ENCODE measurements at regions not wholly inside any gene's neighbourhood (a gene's known extent, or its start where the extent isn't known, plus 50 kb on each side); places are given as distances from the start of the nearest gene placed in this dataset.

DNA sequence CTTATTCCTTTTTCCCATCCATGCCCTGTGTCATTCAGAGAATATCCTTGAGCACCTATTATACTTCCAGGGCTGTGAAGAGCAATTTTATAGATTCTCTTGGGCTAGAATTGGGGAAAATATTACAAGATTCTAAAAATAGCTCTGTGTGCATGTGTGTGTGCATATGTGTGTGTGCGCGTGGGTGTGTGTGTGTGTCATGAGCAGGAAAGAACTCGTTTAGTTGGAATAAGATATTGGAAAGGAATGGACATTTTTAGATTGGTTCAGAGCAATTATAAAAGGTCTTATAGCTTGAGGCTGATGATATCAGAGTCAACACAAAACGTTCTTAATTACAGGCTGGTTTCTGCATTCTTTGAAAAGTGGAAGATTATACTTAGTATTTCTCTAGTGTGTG lies 212.1 kb upstream of the COPS8 start:
- no peak overlapping the region for H3K4me3 ChIP-seq (replicated peaks; ENCODE audit: low read depth, low read length)
- DNase-seq (ENCODE audit: low read depth), result no peak
- TF ChIP-seq, protein P1, sequence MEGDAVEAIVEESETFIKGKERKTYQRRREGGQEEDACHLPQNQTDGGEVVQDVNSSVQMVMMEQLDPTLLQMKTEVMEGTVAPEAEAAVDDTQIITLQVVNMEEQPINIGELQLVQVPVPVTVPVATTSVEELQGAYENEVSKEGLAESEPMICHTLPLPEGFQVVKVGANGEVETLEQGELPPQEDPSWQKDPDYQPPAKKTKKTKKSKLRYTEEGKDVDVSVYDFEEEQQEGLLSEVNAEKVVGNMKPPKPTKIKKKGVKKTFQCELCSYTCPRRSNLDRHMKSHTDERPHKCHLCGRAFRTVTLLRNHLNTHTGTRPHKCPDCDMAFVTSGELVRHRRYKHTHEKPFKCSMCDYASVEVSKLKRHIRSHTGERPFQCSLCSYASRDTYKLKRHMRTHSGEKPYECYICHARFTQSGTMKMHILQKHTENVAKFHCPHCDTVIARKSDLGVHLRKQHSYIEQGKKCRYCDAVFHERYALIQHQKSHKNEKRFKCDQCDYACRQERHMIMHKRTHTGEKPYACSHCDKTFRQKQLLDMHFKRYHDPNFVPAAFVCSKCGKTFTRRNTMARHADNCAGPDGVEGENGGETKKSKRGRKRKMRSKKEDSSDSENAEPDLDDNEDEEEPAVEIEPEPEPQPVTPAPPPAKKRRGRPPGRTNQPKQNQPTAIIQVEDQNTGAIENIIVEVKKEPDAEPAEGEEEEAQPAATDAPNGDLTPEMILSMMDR (IDR thresholded peaks at IDR 0.05; ENCODE audit: low read length, missing control alignments), result no peak

DNA sequence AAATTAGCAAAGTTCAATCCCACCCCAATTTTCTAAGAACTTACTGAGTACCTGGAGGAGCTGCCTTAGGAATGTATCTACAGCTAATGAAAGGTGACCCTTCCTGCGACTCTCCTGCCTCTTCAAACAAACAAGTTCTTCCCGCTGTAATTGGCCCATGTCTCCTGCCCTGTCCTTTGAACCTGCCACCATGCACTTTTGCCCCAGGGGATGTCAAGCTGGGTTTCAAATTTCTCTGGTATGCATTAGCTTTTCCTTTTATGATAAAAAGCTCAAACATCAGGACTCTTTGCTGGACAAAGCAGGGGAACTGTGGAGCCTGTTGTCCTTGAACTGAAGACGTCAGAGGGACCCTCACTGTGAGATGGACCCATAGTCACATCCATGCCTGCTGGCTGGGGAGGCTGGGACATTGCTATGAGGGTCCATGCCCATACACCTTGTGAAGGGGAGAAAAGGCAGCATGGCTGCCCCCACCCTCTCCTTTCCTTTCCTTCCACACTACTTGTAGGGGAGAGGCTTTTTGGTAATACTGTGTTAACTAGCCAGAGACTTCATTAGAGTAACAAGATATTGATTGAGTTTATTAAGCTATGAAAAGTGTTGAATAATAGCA lies 210.7 kb upstream of the COPS8 start:
- no peak for DNase-seq (ENCODE audit: low read depth)
- TF ChIP-seq, protein P1 (IDR thresholded peaks at IDR 0.05; ENCODE audit: low read length, missing control alignments), result no peak
- H3K4me3 ChIP-seq (replicated peaks; ENCODE audit: low read depth, low read length), result no peak overlapping the region

DNA sequence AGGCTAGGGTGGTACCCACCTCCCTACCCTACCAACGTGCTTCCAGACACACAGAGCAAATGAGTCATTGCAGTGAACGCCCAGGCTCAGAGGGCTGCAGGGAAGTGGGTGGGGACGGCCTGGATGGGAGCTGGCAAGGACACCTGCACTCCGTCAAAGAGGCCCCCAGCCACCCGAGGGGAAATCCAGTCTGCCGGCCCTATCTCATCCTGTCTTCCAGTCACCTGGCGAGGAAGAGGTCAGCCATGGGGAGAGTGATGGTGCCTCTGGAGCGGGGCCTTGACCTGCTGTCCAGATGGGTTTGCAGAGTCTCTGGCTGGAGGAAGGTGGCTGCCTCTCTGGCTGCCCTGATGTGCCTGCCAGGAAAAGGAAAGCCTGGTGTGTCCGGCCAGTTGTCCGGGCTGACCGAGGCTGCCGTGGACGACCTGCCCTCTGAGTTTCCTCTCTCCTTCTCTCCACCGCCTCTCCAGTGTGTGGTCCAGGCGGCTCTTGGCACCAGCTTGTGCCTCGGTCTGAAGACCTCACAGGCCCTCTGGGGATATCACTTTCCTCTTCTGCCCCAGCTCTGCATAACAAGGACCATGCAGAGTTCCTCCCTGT lies 209.7 kb upstream of the COPS8 start:
- no peak for DNase-seq (ENCODE audit: low read depth)
- H3K4me3 ChIP-seq (replicated peaks; ENCODE audit: low read depth, low read length), result no peak overlapping the region
- TF ChIP-seq, protein P1 (IDR thresholded peaks at IDR 0.05; ENCODE audit: low read length, missing control alignments), result no peak

DNA sequence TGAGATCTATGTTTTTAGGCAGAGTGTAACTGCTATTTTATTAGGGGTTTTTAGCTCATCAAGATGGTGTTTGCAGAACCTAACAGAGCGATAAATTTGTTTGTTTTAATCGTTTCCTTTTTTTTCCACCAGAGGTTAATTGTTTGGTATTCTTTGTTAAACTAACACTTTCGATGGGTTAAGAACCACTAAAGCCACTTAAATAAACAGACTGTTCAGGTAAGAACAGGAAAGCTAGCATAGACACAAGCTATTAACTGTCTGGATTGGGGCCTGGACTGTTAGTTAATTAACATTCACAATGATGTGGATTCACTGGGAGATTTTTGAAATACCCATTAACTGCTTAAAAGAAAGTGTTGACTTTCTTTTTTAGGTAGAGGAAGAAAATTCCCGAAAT lies 209.0 kb upstream of the COPS8 start:
- TF ChIP-seq, protein P1 (IDR thresholded peaks at IDR 0.05; ENCODE audit: low read length, missing control alignments), result no peak
- DNase-seq (ENCODE audit: low read depth), result no peak
- H3K4me3 ChIP-seq (replicated peaks; ENCODE audit: low read depth, low read length), result no peak overlapping the region

DNA sequence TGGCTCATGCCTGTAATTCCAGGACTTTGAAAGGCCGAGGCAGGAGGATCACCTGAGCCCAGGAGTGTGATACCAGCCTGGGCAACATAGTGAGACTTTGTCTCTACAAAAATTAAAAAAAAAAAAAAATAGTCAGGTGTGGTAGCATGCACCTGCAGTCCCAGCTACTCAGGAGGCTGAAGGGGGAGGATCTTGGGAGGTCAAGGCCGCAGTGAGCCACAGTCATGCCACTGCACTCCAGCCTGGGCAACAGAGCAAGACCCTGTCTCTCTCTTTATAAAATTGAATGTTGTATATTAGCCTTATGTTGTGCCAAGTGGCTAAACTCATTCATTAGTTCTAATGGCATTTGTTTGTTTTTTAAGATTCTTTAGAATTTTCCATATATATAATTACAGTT lies 207.7 kb upstream of the COPS8 start:
- TF ChIP-seq, protein P1 (IDR thresholded peaks at IDR 0.05; ENCODE audit: low read length, missing control alignments), result no peak
- H3K4me3 ChIP-seq (replicated peaks; ENCODE audit: low read depth, low read length), result no peak overlapping the region
- DNase-seq (ENCODE audit: low read depth), result no peak

DNA sequence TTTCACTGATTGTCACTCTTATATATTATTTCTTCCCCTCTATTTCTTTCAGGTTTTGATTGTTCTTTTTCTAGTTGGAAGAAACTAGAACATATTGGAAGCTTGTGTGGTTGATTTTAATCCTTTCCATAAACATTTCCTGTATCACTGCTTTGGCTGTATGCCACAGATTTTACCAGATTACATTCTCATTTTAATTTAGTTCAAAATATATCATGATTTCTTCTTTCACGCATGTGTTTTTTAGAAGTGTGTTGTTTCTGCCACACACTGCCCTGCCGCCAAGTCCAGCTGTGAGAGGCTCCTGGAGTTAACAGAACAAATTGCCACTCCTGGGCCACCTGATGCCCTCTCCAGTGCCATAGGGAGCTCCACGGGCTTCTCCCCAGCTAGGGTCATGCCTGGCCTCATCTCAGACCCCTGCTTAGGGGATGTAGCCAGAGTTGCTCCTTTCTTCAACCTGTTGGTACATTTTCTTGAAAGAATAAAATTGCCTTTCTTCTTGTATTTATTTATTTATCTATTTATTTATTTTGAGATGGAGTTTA lies 206.2 kb upstream of the COPS8 start:
- no peak overlapping the region for H3K4me3 ChIP-seq (replicated peaks; ENCODE audit: low read depth, low read length)
- TF ChIP-seq, protein P1 (IDR thresholded peaks at IDR 0.05; ENCODE audit: low read length, missing control alignments), result no peak
- no peak for DNase-seq (ENCODE audit: low read depth)

DNA sequence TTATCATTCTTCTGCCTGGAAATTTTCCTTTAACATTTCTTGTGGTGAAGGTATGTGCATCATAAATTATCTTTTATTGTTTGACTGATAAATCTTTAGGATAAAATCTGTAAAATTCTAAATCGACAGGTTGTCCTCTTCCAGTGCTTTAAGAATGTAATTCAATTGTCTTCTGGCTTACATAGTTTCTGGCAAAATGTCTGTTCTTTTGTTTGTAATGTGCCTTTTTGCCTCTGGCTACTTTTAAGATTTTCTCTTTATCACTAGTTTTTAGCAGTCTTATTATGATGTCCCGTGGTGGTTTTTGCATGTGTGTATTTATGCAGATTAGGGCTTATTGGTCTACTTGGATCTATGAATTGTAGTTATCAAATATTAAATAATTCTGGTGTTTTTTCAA lies 203.6 kb upstream of the COPS8 start:
- TF ChIP-seq, protein P1 (IDR thresholded peaks at IDR 0.05; ENCODE audit: low read length, missing control alignments), result no peak
- no peak for DNase-seq (ENCODE audit: low read depth)
- no peak overlapping the region for H3K4me3 ChIP-seq (replicated peaks; ENCODE audit: low read depth, low read length)

Measured in fibroblast of pulmonary artery (primary cell).